Vagina (tissue), 2 donors: ENCODE measurements at regions not wholly inside any gene's neighbourhood (a gene's known extent, or its start where the extent isn't known, plus 50 kb on each side); places are given as distances from the start of the nearest gene placed in this dataset.

Source experiments
- POLR2A ChIP-seq, 2 donors: fragments of 450-650 bp; IDR thresholded peaks; one replicate each; pipeline ENCODE4 v1.6.1; 2017; ENCODE audit warnings: antibody characterized with exemption in 2 of 2, mild to moderate bottlenecking in 2 of 2, moderate library complexity in 2 of 2
- POLR2AphosphoS5 ChIP-seq, 2 donors: sonication (generic); formaldehyde crosslinking; IDR thresholded peaks; one replicate each; pipeline ENCODE4 v1.9.0; 2017; ENCODE audit warnings: antibody characterized with exemption in 2 of 2, mild to moderate bottlenecking in 2 of 2, low read depth in 1 of 2; ENCODE audit not compliant: insufficient read depth in 1 of 2
- TF ChIP-seq, protein P1 (sequence below), 3 experiments: fragments of 450-650 bp in 2 of 3; fragments of 200-600 bp in 1 of 3; sonication (generic) in 1 of 3; IDR thresholded peaks; one replicate each; pipeline ENCODE4 v1.5.1; 2017 to 2019; ENCODE audit warnings: antibody characterized with exemption in 3 of 3, mild to moderate bottlenecking in 2 of 3, moderate library complexity in 2 of 3

DNA sequence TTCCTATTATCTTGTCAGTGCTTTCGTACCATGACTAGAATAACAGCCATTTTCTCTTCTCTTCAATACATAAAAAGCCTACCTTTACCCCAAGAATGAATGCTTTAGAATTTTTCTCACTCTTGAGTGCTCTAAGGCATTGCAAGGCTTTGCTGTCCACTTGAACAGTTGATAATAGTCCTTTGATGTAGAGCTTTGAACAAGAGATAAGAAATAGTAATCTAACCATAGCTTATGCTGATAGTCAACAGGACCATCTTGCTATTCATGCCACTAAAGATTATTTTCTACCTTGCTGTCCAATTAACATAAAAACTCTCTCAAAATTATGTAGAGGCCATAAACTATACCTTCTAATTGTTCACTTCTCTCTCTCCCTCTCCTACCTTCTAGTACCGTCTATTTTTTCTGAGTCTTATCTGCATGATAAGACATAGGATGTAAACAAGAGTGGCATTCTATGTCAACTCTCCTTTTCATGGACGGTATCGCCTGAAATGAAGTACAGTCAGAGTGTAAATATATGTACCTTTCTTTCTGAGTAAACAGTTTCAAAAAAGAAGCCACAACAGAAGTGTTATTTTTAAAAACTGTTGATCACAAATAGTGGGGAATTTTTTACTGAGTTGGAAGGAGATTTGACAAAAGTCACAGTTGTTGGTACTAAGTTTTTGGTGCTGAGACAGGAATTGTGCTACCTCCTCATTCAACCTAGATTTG, 297.9 kb downstream of the NDFIP2 start:
- TF ChIP-seq, protein P1, sequence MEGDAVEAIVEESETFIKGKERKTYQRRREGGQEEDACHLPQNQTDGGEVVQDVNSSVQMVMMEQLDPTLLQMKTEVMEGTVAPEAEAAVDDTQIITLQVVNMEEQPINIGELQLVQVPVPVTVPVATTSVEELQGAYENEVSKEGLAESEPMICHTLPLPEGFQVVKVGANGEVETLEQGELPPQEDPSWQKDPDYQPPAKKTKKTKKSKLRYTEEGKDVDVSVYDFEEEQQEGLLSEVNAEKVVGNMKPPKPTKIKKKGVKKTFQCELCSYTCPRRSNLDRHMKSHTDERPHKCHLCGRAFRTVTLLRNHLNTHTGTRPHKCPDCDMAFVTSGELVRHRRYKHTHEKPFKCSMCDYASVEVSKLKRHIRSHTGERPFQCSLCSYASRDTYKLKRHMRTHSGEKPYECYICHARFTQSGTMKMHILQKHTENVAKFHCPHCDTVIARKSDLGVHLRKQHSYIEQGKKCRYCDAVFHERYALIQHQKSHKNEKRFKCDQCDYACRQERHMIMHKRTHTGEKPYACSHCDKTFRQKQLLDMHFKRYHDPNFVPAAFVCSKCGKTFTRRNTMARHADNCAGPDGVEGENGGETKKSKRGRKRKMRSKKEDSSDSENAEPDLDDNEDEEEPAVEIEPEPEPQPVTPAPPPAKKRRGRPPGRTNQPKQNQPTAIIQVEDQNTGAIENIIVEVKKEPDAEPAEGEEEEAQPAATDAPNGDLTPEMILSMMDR (IDR thresholded peaks at IDR 0.05), result no peak
- TF ChIP-seq POLR2AphosphoS5 (IDR thresholded peaks at IDR 0.05; ENCODE audit: insufficient read depth in 1 of 2, low read depth in 1 of 2), result no peak
- TF ChIP-seq POLR2A (IDR thresholded peaks at IDR 0.05), result no peak
